Anterior cingulate cortex (tissue), 58 donors: ENCODE measurements at regions not wholly inside any gene's neighbourhood (a gene's known extent, or its start where the extent isn't known, plus 50 kb on each side); places are given as distances from the start of the nearest gene placed in this dataset.
"Not testable (repeated sequence)": the region's sequence is repeated elsewhere in the genome, so short reads cannot be mapped to it uniquely, and the experiment has no call there.

Experiments
- DNase-seq, 58 donors: peaks; one replicate each; lab custom pipeline; 2025; lab: John Stamatoyannopoulos, UW

GRCh38 chr11:86861810-86862209, 61.5 kb downstream of the PRSS23 start:
- no peak for DNase-seq

- DNase-seq = no peak
Measured at GRCh38 chr11:86863476-86863875, 63.1 kb downstream of the PRSS23 start.

GRCh38 chr11:86865436-86865835, 65.1 kb downstream of the PRSS23 start:
- no peak for DNase-seq

- no peak for DNase-seq
Measured at GRCh38 chr11:86869531-86869930, 69.2 kb downstream of the PRSS23 start.

- peak in 31 of 58 donors; percentile 0 to 70 (median 11) for DNase-seq
Measured at GRCh38 chr11:86869966-86870570, 69.7 kb downstream of the PRSS23 start.

- no peak for DNase-seq
Measured at GRCh38 chr11:86873573-86874083, 73.3 kb downstream of the PRSS23 start.

GRCh38 chr11:86874304-86875056, 74.1 kb downstream of the PRSS23 start:
- no peak for DNase-seq

GRCh38 chr11:86876716-86877234, 76.4 kb downstream of the PRSS23 start:
- DNase-seq = no peak

GRCh38 chr11:86877503-86877902, 77.2 kb downstream of the PRSS23 start:
- no peak for DNase-seq

- DNase-seq = not testable (repeated sequence)
Measured at GRCh38 chr11:86879241-86879640, 76.0 kb downstream of the FZD4 start.

GRCh38 chr11:86885311-86885710, 69.9 kb downstream of the FZD4 start:
- DNase-seq = no peak

GRCh38 chr11:86888164-86889000, 66.8 kb downstream of the FZD4 start:
- no peak for DNase-seq

GRCh38 chr11:86889001-86889341, 66.2 kb downstream of the FZD4 start:
- no peak for DNase-seq

- DNase-seq = no peak
Measured at GRCh38 chr11:86891036-86891435, 64.2 kb downstream of the FZD4 start.

- DNase-seq = no peak
Measured at GRCh38 chr11:86893235-86893634, 62.0 kb downstream of the FZD4 start.
